Astrocyte (in vitro differentiated cells and primary cell): ENCODE measurements at regions not wholly inside any gene's neighbourhood (a gene's known extent, or its start where the extent isn't known, plus 50 kb on each side); places are given as distances from the start of the nearest gene placed in this dataset.

Experiments used
- DNase-seq: peaks from one replicate; pipeline ENCODE4 v3.0.0-alpha.2; 2010; ENCODE audit warnings: low read depth
- FAIRE-seq: peaks from 2 replicates; lab custom pipeline; 2011; peaks lifted over from hg19 to GRCh38; lab: Jason Lieb, UNC
- H2AFZ ChIP-seq: 2 replicates; pipeline ENCODE4 v1.6.0; 2012; ENCODE audit warnings: low read depth, low read length, inconsistent platforms
- H3K27ac ChIP-seq: 2 replicates; pipeline ENCODE4 v1.5.1; 2011; ENCODE audit warnings: low read depth, low read length, inconsistent platforms
- H3K27me3 ChIP-seq: 2 replicates; pipeline ENCODE4 v1.6.0; 2011; ENCODE audit warnings: low read length, inconsistent platforms; ENCODE audit not compliant: insufficient read depth
- H3K36me3 ChIP-seq: 2 replicates; pipeline ENCODE4 v1.5.1; 2011; ENCODE audit warnings: low read length, inconsistent platforms; ENCODE audit not compliant: insufficient read depth
- H3K4me1 ChIP-seq: 2 replicates; pipeline ENCODE4 v1.5.1; 2011; ENCODE audit warnings: low read length, inconsistent platforms; ENCODE audit not compliant: insufficient read depth
- H3K4me2 ChIP-seq: 2 replicates; pipeline ENCODE4 v1.6.0; 2012; ENCODE audit warnings: low read length, inconsistent platforms
- H3K4me3 ChIP-seq: 2 replicates; pipeline ENCODE4 v1.5.1; 2011; ENCODE audit warnings: low read depth, mild to moderate bottlenecking, low read length, inconsistent platforms; ENCODE audit not compliant: insufficient read depth
- H3K79me2 ChIP-seq: 2 replicates; pipeline ENCODE4 v1.6.0; 2012; ENCODE audit warnings: mild to moderate bottlenecking, low read length, inconsistent platforms; ENCODE audit not compliant: insufficient read depth
- H3K9ac ChIP-seq: 2 replicates; pipeline ENCODE4 v1.6.0; 2012; ENCODE audit warnings: mild to moderate bottlenecking, low read length, inconsistent platforms
- H3K9me3 ChIP-seq: 2 replicates; pipeline ENCODE4 v1.5.1; 2012; ENCODE audit warnings: low read depth, mild to moderate bottlenecking, low read length, inconsistent platforms; ENCODE audit not compliant: insufficient read depth
- H4K20me1 ChIP-seq: 2 replicates; pipeline ENCODE4 v1.6.0; 2012; ENCODE audit warnings: low read length, inconsistent platforms; ENCODE audit not compliant: insufficient read depth
- H3K27ac Mint-ChIP-seq: one replicate; pipeline ENCODE4 v1.8.0; 2021; ENCODE audit warnings: mild to moderate bottlenecking, mixed read lengths; ENCODE audit not compliant: unreplicated experiment
- H3K27me3 Mint-ChIP-seq: one replicate; pipeline ENCODE4 v1.8.0; 2021; ENCODE audit warnings: low read depth, mixed read lengths; ENCODE audit not compliant: unreplicated experiment
- H3K36me3 Mint-ChIP-seq: one replicate; pipeline ENCODE4 v1.8.0; 2021; ENCODE audit warnings: low read depth, mixed read lengths; ENCODE audit not compliant: unreplicated experiment
- H3K4me1 Mint-ChIP-seq: one replicate; pipeline ENCODE4 v1.8.0; 2021; ENCODE audit warnings: low read depth, mixed read lengths; ENCODE audit not compliant: unreplicated experiment
- H3K4me3 Mint-ChIP-seq: one replicate; pipeline ENCODE4 v1.8.0; 2021; ENCODE audit warnings: mild to moderate bottlenecking, moderate library complexity, mixed read lengths; ENCODE audit not compliant: unreplicated experiment
- H3K9me3 Mint-ChIP-seq: one replicate; pipeline ENCODE4 v1.8.0; 2021; ENCODE audit warnings: mild to moderate bottlenecking, mixed read lengths; ENCODE audit not compliant: unreplicated experiment
- EZH2 ChIP-seq: IDR thresholded peaks from 2 replicates; pipeline ENCODE4 v1.6.1; 2012; ENCODE audit warnings: mild to moderate bottlenecking, low read length, inconsistent platforms; ENCODE audit not compliant: insufficient read depth
- TF ChIP-seq, protein P1 (sequence below): IDR thresholded peaks from 2 replicates; pipeline ENCODE4 v1.5.1; 2011; ENCODE audit warnings: low read depth, mild to moderate bottlenecking, inconsistent platforms, low read length, moderate library complexity; ENCODE audit not compliant: insufficient read depth

DNA sequence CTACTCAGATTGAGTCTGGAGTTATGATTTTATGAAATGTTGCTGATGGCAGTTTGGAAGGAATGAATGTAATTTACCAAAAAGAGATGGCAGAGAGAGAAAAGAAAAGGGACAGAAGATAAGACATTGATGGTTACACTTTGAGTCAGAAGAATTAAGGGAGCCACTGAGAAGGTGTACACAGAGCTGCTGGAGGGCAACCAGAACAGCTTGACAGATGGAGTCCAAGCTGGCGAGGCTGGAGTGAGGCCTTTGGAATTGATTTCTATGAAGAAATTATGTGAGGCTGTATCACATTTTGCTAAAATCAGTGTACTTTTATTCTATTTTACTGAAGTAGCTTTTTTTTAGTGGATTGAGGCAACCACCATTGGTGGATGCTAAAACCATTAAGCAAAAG, 740.5 kb downstream of the REEP3 start:
- Histone ChIP-seq H3K4me2 (no peak overlapping the region), H3K36me3 (no peaks in the 10 kb centered on the region), H3K4me3 (no peak overlapping the region), H3K27ac (no peak overlapping the region), H3K9me3 (no peaks in the 10 kb centered on the region), H3K4me1 (no peaks in the 10 kb centered on the region), H3K27me3 (no peaks in the 10 kb centered on the region), H4K20me1 (no peaks in the 10 kb centered on the region), H3K79me2 (no peaks in the 10 kb centered on the region), H3K9ac (no peak overlapping the region), H2AFZ (no peak overlapping the region)
- no peaks in the 10 kb centered on the region for H3K9me3 Mint-ChIP-seq
- TF ChIP-seq, protein P1, sequence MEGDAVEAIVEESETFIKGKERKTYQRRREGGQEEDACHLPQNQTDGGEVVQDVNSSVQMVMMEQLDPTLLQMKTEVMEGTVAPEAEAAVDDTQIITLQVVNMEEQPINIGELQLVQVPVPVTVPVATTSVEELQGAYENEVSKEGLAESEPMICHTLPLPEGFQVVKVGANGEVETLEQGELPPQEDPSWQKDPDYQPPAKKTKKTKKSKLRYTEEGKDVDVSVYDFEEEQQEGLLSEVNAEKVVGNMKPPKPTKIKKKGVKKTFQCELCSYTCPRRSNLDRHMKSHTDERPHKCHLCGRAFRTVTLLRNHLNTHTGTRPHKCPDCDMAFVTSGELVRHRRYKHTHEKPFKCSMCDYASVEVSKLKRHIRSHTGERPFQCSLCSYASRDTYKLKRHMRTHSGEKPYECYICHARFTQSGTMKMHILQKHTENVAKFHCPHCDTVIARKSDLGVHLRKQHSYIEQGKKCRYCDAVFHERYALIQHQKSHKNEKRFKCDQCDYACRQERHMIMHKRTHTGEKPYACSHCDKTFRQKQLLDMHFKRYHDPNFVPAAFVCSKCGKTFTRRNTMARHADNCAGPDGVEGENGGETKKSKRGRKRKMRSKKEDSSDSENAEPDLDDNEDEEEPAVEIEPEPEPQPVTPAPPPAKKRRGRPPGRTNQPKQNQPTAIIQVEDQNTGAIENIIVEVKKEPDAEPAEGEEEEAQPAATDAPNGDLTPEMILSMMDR, result no peak
- TF ChIP-seq EZH2, result no peak
- no peaks in the 10 kb centered on the region for H3K4me1 Mint-ChIP-seq
- no peaks in the 10 kb centered on the region for H3K36me3 Mint-ChIP-seq
- H3K27ac Mint-ChIP-seq, result no peak overlapping the region
- H3K27me3 Mint-ChIP-seq, result no peaks in the 10 kb centered on the region
- H3K4me3 Mint-ChIP-seq, result no peak overlapping the region
- FAIRE-seq (no peak), DNase-seq (no peak)

DNA sequence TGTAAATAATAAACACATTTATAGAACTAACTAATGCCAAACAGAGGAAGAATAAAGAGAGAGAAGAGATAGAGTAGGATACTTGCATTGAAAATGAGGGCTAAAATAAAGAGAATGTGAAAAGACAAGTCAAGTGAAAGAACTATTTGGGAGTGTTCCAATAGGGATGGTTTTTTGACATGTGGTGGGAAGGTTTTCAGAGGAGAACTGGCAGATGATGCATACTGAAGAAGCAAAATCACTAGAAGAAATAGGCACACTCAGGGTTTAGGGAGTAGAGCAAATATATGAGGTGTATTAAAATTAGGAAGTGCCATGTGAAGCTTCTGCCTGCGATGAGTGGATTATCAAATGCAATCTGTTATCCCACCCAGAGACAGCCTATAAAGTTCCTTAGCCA, 744.8 kb downstream of the REEP3 start:
- no peak overlapping the region for H3K27ac Mint-ChIP-seq
- no peaks in the 10 kb centered on the region for H3K9me3 Mint-ChIP-seq
- Histone ChIP-seq H3K4me3 (no peak overlapping the region), H2AFZ (no peak overlapping the region), H3K36me3 (no peaks in the 10 kb centered on the region), H3K27me3 (no peaks in the 10 kb centered on the region), H3K9ac (no peak overlapping the region), H3K9me3 (no peaks in the 10 kb centered on the region), H3K4me1 (no peaks in the 10 kb centered on the region), H4K20me1 (no peaks in the 10 kb centered on the region), H3K4me2 (no peak overlapping the region), H3K79me2 (no peaks in the 10 kb centered on the region), H3K27ac (no peak overlapping the region)
- FAIRE-seq (no peak), DNase-seq (no peak)
- H3K27me3 Mint-ChIP-seq, result no peaks in the 10 kb centered on the region
- no peaks in the 10 kb centered on the region for H3K4me1 Mint-ChIP-seq
- no peaks in the 10 kb centered on the region for H3K36me3 Mint-ChIP-seq
- TF ChIP-seq, protein P1, result no peak
- no peak for TF ChIP-seq EZH2
- H3K4me3 Mint-ChIP-seq, result no peak overlapping the region

DNA sequence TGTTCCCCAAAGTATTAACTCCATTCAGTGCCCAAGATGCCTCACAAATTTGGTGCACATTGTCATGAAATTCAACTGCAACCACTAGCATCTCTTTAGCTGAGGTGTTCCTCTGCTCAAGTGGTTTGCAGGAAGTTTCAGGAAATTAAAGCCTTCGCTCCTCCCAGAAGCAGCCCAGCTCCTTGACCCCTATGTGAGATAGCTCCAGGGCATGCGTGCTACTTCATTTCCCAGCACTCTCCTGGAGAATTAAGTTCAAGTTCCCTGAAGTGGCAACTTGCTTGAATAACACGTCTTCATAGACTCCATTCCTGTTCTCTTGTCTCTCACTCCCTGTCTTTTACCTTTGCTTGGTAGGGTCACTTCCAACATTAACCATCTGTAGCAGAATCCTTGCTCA, 750.3 kb downstream of the REEP3 start:
- Histone ChIP-seq H2AFZ (no peak overlapping the region), H3K36me3 (no peaks in the 10 kb centered on the region), H3K4me2 (no peak overlapping the region), H3K4me3 (no peak overlapping the region), H3K9ac (no peak overlapping the region), H4K20me1 (no peaks in the 10 kb centered on the region), H3K27ac (no peak overlapping the region), H3K79me2 (no peaks in the 10 kb centered on the region), H3K9me3 (no peaks in the 10 kb centered on the region), H3K4me1 (no peaks in the 10 kb centered on the region), H3K27me3 (no peaks in the 10 kb centered on the region)
- no peak for FAIRE-seq
- Mint-ChIP-seq H3K27ac (no peak overlapping the region), H3K4me1 (no peaks in the 10 kb centered on the region), H3K4me3 (no peak overlapping the region), H3K9me3 (no peaks in the 10 kb centered on the region), H3K36me3 (no peaks in the 10 kb centered on the region), H3K27me3 (no peaks in the 10 kb centered on the region)
- DNase-seq, result no peak
- TF ChIP-seq, protein P1, result no peak
- TF ChIP-seq EZH2, result no peak
